ENCODE measurements at regions not wholly inside any gene's neighbourhood (a gene's known extent, or its start where the extent isn't known, plus 50 kb on each side); places are given as distances from the start of the nearest gene placed in this dataset.

DNA sequence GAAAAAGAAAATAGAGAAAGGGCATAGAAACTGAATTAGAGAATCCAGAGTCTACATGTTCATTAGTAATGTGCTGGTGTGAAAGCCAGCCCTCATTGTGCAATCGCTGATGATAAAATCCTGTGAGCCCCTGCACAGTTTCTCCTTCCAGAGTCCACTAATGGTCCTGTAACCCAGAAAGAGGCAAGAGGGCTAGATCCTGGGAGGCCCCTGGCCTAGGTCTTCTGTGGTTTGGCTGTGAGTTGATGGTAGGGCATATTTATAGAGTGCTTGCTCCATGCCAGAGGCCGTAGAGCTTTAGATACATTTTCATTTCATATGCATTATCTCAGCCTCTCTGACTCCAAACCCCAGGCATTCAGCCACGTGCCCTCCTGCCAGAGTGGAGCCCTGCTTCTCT, 94.9 kb upstream of the MTHFD1L start:
- Mint-ChIP-seq H3K9me3 (peaks cover 24% of the 10 kb centered on the region), H3K4me3 (no peak overlapping the region), H3K27me3 (ENCODE audit: low read depth) (no peaks in the 10 kb centered on the region; the same call in 1 of the 2 replicates), H3K27ac (no peak overlapping the region), H3K36me3 (peaks cover 15% of the 10 kb centered on the region), H3K4me1 (peaks cover 22% of the 10 kb centered on the region)
- DNase-seq (ENCODE audit: low spot score) = no peak
- TF ChIP-seq, protein P1, sequence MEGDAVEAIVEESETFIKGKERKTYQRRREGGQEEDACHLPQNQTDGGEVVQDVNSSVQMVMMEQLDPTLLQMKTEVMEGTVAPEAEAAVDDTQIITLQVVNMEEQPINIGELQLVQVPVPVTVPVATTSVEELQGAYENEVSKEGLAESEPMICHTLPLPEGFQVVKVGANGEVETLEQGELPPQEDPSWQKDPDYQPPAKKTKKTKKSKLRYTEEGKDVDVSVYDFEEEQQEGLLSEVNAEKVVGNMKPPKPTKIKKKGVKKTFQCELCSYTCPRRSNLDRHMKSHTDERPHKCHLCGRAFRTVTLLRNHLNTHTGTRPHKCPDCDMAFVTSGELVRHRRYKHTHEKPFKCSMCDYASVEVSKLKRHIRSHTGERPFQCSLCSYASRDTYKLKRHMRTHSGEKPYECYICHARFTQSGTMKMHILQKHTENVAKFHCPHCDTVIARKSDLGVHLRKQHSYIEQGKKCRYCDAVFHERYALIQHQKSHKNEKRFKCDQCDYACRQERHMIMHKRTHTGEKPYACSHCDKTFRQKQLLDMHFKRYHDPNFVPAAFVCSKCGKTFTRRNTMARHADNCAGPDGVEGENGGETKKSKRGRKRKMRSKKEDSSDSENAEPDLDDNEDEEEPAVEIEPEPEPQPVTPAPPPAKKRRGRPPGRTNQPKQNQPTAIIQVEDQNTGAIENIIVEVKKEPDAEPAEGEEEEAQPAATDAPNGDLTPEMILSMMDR (IDR thresholded peaks at IDR 0.05) = no peak
- no peak for TF ChIP-seq ZNF416 (CRISPR knock-in tag; IDR thresholded peaks at IDR 0.05)
- no peak for ATAC-seq
- ChIA-PET CTCF (interaction anchor here (1.9 kb wide), 1 partner anchor 85 kb away, joined by 6 read pairs; no protein-coding TSS in a partner anchor), POLR2A (no interaction called here)

DNA sequence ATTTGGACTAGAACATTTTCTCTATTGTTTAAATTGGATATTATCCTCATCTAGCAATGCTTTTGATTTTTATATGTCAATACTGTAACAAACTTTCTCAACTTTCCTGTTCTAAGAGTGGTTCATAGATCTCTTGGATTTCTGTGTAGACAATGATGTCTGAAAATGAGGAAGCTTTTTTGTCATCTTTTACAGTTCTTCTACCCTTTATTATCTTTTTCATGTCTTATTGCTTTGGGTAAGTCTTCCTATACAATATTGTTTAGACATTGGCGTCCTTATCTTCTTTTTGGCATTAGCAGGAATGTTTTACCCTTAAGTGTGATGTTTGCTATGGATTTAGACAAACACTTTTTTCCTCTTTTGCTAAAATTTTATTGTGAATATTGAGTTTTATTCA, 91.5 kb upstream of the MTHFD1L start:
- H3K4me3 Mint-ChIP-seq = no peak overlapping the region
- DNase-seq (ENCODE audit: low spot score) (no peak), ATAC-seq (no peak)
- CTCF ChIA-PET = no interaction called here
- POLR2A ChIA-PET = no interaction called here
- H3K4me1 Mint-ChIP-seq = 0 out of 2 replicates have a peak, but pooled peaks cover under 1% of the 10 kb centered on the region
- peaks cover 40% of the 10 kb centered on the region for H3K9me3 Mint-ChIP-seq
- no peaks in the 10 kb centered on the region; the same call in 1 of the 2 replicates for H3K27me3 Mint-ChIP-seq (ENCODE audit: low read depth)
- no peak overlapping the region for H3K27ac Mint-ChIP-seq
- H3K36me3 Mint-ChIP-seq = peaks cover 18% of the 10 kb centered on the region
- TF ChIP-seq NFATC4 (CRISPR knock-in tag; IDR thresholded peaks at IDR 0.05) = no peak
- TF ChIP-seq MXD4 (CRISPR knock-in tag; IDR thresholded peaks at IDR 0.05; ENCODE audit: borderline replicate concordance) = no peak
- TF ChIP-seq, protein P2, sequence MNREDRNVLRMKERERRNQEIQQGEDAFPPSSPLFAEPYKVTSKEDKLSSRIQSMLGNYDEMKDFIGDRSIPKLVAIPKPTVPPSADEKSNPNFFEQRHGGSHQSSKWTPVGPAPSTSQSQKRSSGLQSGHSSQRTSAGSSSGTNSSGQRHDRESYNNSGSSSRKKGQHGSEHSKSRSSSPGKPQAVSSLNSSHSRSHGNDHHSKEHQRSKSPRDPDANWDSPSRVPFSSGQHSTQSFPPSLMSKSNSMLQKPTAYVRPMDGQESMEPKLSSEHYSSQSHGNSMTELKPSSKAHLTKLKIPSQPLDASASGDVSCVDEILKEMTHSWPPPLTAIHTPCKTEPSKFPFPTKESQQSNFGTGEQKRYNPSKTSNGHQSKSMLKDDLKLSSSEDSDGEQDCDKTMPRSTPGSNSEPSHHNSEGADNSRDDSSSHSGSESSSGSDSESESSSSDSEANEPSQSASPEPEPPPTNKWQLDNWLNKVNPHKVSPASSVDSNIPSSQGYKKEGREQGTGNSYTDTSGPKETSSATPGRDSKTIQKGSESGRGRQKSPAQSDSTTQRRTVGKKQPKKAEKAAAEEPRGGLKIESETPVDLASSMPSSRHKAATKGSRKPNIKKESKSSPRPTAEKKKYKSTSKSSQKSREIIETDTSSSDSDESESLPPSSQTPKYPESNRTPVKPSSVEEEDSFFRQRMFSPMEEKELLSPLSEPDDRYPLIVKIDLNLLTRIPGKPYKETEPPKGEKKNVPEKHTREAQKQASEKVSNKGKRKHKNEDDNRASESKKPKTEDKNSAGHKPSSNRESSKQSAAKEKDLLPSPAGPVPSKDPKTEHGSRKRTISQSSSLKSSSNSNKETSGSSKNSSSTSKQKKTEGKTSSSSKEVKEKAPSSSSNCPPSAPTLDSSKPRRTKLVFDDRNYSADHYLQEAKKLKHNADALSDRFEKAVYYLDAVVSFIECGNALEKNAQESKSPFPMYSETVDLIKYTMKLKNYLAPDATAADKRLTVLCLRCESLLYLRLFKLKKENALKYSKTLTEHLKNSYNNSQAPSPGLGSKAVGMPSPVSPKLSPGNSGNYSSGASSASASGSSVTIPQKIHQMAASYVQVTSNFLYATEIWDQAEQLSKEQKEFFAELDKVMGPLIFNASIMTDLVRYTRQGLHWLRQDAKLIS (CRISPR knock-in tag; IDR thresholded peaks at IDR 0.05; ENCODE audit: borderline replicate concordance) = no peak
- no peak for TF ChIP-seq GABPB1 (CRISPR knock-in tag; IDR thresholded peaks at IDR 0.05)
- TF ChIP-seq, protein P3, sequence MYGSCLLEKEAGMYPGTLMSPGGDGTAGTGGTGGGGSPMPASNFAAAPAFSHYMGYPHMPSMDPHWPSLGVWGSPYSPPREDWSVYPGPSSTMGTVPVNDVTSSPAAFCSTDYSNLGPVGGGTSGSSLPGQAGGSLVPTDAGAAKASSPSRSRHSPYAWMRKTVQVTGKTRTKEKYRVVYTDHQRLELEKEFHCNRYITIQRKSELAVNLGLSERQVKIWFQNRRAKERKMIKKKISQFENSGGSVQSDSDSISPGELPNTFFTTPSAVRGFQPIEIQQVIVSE (CRISPR knock-in tag; IDR thresholded peaks at IDR 0.05; ENCODE audit: borderline replicate concordance) = no peak
- no peak for TF ChIP-seq EMX1 (CRISPR knock-in tag; IDR thresholded peaks at IDR 0.05)
- TF ChIP-seq, protein P4, sequence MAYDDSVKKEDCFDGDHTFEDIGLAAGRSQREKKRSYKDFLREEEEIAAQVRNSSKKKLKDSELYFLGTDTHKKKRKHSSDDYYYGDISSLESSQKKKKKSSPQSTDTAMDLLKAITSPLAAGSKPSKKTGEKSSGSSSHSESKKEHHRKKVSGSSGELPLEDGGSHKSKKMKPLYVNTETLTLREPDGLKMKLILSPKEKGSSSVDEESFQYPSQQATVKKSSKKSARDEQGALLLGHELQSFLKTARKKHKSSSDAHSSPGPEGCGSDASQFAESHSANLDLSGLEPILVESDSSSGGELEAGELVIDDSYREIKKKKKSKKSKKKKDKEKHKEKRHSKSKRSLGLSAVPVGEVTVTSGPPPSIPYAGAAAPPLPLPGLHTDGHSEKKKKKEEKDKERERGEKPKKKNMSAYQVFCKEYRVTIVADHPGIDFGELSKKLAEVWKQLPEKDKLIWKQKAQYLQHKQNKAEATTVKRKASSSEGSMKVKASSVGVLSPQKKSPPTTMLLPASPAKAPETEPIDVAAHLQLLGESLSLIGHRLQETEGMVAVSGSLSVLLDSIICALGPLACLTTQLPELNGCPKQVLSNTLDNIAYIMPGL (CRISPR knock-in tag; IDR thresholded peaks at IDR 0.05) = no peak
- TF ChIP-seq, protein P5, sequence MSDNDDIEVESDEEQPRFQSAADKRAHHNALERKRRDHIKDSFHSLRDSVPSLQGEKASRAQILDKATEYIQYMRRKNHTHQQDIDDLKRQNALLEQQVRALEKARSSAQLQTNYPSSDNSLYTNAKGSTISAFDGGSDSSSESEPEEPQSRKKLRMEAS (CRISPR knock-in tag; IDR thresholded peaks at IDR 0.05) = no peak
- no peak for TF ChIP-seq NR1H2 (CRISPR knock-in tag; IDR thresholded peaks at IDR 0.05)
- no peak for TF ChIP-seq KAT7 (CRISPR knock-in tag; IDR thresholded peaks at IDR 0.05; ENCODE audit: borderline replicate concordance)
- TF ChIP-seq, protein P6, sequence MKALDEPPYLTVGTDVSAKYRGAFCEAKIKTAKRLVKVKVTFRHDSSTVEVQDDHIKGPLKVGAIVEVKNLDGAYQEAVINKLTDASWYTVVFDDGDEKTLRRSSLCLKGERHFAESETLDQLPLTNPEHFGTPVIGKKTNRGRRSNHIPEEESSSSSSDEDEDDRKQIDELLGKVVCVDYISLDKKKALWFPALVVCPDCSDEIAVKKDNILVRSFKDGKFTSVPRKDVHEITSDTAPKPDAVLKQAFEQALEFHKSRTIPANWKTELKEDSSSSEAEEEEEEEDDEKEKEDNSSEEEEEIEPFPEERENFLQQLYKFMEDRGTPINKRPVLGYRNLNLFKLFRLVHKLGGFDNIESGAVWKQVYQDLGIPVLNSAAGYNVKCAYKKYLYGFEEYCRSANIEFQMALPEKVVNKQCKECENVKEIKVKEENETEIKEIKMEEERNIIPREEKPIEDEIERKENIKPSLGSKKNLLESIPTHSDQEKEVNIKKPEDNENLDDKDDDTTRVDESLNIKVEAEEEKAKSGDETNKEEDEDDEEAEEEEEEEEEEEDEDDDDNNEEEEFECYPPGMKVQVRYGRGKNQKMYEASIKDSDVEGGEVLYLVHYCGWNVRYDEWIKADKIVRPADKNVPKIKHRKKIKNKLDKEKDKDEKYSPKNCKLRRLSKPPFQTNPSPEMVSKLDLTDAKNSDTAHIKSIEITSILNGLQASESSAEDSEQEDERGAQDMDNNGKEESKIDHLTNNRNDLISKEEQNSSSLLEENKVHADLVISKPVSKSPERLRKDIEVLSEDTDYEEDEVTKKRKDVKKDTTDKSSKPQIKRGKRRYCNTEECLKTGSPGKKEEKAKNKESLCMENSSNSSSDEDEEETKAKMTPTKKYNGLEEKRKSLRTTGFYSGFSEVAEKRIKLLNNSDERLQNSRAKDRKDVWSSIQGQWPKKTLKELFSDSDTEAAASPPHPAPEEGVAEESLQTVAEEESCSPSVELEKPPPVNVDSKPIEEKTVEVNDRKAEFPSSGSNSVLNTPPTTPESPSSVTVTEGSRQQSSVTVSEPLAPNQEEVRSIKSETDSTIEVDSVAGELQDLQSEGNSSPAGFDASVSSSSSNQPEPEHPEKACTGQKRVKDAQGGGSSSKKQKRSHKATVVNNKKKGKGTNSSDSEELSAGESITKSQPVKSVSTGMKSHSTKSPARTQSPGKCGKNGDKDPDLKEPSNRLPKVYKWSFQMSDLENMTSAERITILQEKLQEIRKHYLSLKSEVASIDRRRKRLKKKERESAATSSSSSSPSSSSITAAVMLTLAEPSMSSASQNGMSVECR (CRISPR knock-in tag; IDR thresholded peaks at IDR 0.05; ENCODE audit: borderline replicate concordance) = no peak
- no peak for TF ChIP-seq ESRRA (CRISPR knock-in tag; IDR thresholded peaks at IDR 0.05; ENCODE audit: borderline replicate concordance)
- TF ChIP-seq ZNF121 (CRISPR knock-in tag; IDR thresholded peaks at IDR 0.05) = no peak
